Stromal cell of bone marrow (primary cell): ENCODE measurements at regions not wholly inside any gene's neighbourhood (a gene's known extent, or its start where the extent isn't known, plus 50 kb on each side); places are given as distances from the start of the nearest gene placed in this dataset.

Source experiments
- DNase-seq: peaks from one replicate; pipeline ENCODE4 v3.0.0-alpha.2; 2012; ENCODE audit warnings: low read depth

DNA sequence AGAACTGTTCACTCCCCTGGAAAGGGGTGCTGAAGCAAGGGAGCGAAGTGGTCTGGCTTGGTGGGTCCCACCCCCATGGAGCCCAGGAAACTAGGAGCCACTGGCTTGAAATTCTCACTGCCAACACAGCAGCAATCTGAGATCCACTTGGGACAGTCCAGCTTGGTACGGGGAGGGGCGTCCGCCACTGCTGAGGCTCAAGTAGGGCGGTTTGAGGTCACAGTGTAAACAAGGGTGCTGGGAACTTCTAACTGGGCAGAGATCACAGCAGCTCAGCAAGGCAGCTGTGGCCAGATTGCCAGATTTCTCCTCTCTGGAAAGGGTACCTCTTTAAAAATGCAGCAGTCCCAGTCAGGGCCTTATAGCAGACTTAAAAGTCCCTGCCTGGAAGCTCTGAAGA, 53.9 kb upstream of the GALNTL6 start:
- DNase-seq: no peak

DNA sequence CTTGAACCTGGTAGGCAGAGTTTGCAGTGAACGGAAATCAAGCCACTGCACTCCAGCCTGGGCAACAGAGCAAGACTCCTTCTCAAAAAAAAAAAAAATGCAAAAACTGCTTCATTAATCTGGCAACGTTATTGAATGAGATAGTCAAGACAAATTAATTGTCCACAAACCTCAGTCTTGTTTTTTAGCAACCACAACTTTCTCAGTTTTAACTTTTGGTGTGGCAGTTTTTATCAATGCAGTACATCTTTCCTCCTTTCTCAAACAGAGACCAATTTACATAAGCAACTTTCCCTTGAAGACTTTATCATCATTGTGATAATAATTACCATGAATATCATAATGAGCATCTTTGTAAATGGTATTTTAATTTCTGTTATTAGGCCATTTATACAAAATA, 61.7 kb upstream of the GALNTL6 start:
- DNase-seq: no peak

DNA sequence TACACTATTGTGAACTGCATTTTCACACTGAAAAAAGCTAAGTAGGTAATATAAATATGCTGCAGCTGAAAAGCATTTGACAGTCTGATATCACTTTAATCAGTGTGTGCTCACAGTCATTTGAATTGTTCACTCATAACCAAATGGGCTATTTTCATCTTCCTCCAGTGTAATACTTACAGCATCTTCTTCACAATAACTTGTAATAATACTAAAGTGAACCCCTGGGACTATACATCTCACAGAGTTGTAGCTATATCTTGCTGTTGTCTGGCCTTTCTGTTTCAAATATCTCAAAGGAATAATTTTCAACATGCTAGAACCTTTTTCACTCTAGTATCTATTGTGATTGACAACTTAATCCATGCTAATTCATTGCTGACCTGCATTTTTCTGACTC, 66.8 kb upstream of the GALNTL6 start:
- no peak for DNase-seq

DNA sequence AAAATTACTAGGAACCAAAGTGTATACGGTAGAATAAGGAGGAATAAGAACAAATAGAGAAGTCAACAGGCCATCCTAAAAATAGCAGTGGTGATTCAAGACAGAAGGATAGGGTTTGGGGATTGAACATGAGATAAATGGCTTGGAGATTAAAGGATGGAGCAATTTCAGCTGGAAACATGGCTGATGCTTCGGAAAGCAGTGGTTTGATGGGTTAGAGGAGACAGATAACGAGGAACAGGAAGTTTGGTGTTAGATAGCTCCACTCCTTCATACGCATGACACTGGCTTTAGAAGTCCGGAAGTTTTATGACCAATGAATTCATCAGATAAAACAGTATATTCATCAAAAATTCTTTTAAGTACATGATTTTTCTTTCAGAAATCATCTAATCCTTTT, 70.8 kb upstream of the GALNTL6 start:
- DNase-seq: no peak

DNA sequence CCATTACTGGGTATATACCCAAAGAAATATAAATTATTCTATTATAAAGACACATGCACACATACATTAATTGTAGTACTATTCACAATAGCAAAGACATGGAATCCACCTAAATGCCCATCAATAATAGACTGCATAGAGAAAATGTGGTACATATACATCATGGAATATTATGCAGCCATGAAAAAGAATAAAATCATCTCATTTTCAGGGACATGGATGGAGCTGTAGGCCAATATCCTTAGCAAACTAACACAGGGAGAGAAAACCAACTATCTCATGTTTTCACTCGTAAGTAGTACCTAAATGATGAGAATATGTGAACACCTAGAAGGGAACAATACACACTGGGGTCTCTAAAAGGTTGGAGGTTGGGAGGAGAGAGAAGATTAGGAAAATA, 86.0 kb upstream of the GALNTL6 start:
- DNase-seq: no peak

DNA sequence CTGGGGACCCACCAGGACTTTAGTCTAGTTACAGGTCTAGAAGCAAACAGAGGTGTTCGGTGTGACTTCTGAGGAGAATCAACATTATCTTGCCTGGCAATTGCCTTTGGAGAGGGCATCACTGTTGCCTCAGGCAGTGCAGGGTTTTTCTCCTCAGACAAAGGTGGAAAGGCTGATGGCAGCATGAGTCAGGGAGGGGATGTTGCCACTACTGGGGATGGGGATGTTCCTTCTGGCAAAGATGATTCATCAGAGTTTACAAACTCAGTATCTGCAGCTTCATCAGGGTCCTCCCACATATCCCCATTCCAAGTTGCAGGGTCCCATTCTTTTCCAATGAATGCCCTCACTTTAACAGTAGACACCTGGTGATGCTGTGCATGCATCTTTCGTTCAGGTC, 91.3 kb upstream of the GALNTL6 start:
- no peak for DNase-seq

DNA sequence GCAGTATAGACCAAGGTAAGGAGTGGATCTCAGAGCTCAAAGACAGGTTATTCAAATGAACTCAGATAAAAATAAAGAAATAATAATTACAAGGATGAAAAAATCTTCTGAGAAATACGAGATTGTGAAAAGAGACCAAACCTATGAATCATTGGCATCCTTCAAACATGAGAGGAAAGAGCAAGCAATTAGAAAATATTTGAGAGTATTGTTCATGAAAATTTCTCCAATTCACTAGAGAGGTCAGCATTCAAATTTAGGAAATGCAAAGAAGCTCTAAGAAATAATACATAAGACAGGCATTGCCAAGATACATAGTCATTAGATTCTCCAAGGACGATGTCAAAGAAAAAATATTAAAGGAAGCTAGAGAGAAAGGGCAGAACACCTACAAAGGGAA, 93.5 kb upstream of the GALNTL6 start:
- DNase-seq: no peak

DNA sequence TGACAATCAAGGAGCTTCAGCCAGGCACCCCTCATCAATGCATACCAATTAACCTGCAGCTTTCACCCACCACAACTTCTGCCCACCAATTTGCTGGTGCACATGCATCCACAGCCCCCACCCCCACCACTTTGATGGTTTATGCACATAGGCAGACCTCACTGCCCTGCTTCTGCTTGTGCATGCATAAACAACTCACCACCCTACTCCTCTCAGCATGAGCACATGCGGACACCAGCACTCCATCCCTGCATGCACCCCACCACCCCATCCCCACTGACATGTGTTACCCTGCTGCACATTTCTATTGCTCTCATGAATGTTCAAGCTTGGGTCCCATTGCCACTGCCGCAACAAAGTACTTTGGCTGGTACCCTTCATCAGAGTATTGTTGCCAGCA, 94.5 kb upstream of the GALNTL6 start:
- no peak for DNase-seq

DNA sequence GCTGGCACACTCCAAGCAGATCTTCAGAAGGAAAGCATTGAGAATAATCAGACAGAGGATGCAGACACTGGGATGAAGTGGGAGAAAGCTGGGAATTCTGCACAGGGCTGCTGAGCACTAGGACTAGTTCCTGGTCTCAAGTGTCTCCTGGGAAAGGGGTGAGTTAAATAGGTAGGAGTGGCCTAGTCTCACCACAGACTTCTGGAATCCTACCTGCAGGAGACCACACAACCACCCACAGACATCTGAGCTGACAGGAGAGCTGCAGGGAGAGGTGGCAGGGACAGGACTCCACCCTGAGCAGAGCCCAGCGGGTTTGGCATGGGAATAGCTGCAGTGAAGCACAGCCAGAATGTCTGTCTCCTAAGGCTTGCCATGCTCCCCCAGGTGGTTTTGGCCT, 95.1 kb upstream of the GALNTL6 start:
- no peak for DNase-seq

DNA sequence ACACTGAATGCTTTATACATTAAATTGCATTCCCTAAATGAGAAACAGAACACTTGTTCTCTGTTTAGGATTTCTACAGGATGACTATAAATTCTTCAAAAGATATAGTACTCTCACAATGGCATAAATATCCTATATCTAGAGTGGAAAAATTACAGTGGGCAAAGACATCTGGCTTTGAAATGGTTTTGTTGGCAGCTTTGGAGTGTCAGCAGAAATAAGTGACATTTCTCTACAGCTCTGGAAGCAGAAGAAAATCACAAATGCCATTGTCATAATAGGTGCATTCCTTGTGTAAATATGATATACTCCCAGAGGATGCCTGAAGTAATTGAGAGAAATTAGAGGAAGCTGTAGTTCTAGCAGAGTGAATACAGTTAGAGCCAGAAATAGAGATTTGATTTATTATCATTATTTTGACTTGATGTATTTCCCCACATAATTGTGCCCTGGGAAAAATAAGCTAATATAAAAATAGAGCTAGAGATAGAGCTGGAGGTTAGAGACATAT, 95.9 kb upstream of the GALNTL6 start:
- DNase-seq: no peak

DNA sequence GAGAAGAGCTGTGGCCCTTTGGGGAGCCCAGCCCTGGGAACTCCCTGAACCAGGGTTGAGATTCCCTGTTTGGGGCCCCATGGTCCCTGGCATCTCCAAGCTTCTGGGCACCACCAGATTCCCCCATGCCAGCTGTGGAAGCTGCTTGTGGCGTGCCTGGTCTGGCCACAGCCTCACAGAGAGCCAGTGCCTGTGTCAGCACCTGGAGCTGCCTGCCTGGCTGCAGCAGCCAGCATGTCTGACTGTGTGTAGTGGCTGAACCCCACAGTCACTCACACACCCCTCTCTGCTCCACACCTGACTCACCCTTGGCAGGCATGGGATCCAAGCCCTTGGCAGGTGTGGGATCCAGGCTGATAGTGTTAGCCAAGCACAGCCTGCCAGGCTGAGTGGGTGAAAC, 97.2 kb upstream of the GALNTL6 start:
- DNase-seq: no peak

DNA sequence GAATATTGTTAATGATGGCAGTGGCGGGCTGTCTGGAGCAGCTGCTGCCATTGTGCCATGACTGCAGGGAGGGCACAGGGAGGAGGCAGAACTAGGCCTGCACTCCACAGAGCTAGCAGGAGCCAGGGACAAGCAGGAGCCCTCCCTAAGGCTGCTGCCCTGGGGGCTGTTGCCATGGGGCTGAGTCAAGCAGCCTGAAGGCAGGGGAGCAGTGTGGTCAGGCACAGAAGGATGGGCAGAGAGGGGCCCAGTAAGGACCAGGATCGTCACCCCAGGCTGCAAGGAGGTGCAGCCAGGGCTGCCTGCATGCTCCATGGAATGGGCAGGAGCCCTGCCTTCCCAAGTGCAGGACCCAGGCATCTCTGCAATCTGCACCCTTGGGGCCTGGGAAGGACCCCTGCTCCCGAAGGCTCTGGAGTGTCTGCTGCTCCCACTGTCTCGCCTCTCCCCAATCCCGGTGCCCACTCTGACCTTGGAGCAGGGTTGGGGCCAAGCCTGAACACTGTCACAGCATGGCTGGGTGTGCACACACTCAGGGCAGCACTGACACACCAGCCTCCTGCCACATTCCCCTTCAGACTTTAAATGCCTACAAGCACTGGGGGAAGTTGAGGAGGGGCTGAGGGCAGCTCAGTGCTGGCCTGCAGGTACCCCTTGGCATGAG, 98.3 kb upstream of the GALNTL6 start:
- DNase-seq: no peak

DNA sequence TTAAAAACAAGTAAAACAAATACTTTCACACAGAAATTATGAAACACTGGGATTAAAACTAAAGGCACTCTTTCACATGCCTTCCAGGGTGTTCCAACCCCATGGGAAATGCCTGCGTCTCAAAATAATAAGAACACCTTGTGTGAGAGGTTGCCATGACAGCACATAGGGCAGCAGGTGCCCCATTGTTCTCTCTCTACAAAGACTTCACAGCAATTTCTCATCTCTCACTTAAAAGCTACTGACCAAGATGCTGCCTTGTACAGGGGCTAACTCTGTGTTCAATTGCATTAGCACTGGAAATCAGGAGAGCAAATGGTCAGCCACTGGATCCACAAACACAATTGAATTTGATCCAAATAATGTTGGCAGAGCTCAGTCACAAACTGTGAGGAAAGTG, 102.5 kb upstream of the GALNTL6 start:
- no peak for DNase-seq

DNA sequence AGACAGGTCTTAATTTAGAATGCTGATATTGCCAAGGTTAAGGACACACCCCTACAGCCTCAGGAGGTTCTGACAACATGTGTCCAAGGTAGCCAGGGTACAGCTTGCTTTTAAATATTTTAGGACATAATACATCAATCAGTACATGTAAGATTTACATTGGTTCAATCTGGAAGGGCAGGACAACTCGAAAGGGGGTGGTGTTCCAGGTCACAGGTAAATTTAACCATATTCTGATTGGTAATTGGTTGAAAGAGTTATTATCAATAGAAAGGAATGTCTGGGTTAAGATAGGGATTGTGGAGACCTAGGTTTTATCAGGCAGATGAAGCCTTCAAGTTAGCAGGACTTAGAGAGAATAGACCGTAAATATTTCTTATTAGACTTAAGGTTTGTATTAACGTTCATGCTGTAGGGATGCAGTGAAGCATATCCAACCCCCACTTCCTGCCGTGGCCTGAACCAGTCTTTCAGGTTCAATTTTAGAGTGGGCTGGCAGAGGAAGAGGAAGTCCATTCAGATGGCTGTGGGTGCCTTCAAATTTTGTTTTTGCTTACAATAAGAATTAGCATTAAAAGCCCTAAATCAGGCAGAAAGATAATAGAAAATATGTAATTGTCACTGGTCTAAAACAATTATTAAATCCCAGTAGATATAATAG, 136.5 kb upstream of the GALNTL6 start:
- DNase-seq: no peak

DNA sequence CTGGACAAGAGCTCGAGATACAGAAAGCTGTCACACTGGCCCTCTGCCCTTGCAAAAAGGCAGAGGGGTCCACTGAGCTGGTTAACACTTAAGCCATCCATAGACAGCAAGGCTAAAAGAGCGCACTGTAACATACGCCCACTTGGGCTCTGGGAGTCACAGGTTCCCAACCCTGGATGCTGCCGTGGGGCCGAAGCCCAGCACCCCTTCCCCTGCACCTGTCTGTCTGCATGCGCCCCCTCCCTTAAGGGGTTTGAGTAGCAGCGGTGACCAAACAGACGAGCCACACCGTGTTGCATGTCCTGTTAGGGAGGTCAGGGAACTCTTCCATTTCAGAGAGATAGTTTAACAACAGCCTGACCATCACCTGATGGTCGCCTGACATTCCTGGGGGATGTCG, 138.4 kb upstream of the GALNTL6 start:
- no peak for DNase-seq

DNA sequence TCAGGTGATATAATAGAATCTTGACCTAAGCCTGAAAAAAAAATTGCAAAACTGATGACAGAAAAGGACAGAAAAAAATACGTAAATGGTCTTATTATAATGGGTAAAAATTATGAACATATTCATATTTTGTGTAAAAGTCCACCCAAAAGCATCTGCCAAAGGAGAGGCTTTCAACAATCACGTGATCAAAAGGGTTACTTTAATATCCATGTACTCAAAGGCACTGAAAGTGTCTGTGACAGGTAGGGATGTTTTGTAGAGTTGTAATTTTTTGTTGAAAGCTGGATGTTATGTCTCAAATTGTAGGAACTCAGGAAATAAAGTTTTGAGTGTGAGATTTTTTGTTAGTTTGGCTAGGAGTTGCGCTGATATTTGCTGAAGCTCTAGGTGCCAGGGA, 144.8 kb upstream of the GALNTL6 start:
- DNase-seq: no peak

DNA sequence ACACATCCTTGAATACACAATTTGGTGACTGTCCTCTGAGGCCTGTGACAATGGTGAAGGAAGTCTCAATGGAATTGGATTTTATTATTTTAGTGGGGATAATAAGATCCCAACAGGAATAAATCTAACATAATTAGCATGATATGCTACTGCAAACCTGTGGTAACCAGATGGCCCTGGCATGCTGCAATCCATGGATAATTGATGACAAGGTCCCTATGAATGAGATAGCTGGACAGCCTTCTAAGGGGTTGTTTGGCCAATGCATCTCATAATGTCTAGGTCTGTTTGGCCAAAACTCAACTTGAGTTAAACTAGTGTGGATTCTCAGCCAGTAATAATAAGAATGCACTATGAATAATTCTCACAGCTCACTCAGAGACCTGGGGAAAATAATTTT, 145.3 kb upstream of the GALNTL6 start:
- DNase-seq: no peak

DNA sequence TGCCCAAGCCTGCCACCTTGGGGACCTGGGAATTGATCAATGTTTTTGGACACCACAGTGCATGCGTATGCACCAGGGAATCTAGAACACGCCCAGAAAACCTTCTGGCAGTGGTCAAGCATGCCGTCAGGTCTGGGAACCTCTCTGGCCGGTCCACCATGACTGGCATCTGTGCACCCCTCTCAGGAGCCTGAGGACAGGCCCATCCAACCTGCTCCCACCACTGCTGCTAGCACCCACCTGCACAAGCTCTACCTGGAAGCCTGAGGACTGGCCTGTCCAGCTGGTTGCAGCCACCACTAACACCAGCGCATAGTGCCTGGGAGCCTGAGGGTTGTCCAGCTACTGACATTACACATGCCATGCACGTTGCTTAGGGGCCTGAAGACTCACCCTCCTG, 162.1 kb upstream of the GALNTL6 start:
- DNase-seq: no peak

DNA sequence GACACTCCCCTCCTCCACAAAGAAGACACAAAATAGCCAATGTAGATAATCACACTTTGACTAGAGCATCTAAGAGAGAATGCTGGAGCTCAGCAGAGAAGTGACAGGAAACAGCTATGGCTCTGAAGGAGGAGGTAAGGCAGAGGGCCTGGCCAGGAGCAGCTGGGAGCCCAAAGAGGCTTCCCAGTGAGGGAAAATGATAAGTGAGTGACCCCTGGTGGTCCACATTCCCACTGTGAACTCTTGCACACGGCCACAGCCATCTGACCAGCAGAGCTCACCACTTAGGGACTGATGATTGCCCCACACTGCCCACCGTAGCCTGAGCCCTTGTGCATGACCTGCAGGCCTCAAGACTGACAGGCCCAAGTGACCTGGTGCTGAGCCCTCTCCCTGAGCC, 162.7 kb upstream of the GALNTL6 start:
- DNase-seq: no peak

DNA sequence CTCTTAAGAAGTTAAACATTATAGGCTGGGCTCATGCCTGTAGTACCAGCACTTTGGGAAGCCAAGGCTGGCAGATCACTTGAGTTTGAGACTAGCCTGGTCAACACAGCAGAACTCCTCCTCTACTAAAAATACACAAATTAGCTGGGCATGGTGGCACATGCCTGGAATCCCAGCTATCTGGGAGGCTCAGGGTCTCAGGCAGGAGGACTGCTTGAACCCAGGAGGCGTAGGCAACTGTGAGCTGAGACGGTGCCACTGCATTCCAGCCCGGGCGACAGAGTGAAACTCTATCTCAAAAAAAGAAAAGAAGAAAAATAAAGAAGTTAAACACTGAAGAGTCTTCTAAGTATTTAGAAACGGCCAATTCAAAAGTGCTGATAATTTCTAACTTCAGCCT, 164.3 kb upstream of the GALNTL6 start:
- DNase-seq: no peak

DNA sequence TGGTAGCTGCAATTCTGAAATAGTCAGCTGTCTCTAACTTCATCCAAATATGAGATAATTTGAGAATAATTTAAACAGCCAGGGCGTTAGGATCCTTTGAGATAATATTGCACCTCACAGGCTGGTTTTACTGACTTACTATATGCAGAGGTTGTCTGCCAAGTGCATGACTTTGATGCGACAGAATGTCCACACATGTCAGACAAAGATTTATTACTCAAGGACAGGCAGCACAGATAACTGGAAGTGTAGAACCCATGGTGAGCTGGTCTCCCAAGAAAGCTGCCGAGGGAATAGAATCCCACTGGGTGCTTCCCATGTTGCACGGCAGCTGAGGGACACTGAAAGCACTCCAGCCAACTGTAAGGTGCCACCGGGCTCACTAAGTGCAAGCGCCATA, 166.2 kb upstream of the GALNTL6 start:
- no peak for DNase-seq

DNA sequence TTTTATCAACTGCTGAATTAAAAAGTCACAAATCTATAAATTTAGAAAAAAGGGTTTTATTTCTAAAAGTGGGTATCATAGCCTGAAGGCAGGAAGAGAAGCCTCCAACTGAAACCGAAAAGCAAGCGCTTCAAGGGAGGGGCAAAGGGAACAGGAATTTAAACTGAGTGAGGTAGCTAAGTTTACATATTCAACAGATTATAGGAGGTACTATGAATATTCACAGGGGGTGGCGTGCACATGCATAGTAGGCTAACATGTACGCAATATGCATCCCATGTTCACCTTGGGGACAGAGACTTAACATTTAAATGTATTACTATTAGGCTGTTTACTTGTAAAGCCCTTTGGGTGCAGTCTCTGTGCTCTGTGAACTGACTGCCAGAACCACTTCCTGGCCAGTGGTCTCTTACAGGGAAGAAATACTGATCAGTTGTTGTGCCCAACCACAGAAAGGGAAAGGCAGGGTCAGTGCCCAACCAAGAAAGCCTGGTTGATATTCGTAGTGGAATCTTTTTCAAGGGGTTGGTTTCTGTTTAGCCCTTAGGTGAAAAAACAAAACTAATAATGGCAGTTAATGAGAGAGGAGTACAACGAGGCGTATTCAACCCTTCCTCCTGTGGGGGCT, 168.7 kb upstream of the GALNTL6 start:
- DNase-seq: no peak

DNA sequence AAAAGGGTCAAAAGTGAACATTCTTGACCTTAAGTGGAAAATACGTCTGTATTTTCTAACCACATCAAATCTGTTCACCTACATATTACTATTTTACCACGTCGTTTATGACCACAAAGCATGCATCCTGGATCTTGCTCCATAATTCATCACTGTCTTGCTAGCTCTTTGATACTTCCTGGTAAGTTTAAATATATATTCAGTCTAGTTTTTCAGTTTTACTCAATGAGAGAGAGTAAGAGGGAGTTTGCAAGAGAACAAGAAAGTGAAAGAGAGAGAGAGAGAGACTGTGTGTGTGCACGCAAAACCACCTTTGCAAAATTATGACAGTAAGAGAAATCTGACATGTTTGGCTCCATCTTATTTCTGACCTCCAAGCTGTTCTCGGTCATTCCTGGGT, 173.7 kb upstream of the GALNTL6 start:
- no peak for DNase-seq

DNA sequence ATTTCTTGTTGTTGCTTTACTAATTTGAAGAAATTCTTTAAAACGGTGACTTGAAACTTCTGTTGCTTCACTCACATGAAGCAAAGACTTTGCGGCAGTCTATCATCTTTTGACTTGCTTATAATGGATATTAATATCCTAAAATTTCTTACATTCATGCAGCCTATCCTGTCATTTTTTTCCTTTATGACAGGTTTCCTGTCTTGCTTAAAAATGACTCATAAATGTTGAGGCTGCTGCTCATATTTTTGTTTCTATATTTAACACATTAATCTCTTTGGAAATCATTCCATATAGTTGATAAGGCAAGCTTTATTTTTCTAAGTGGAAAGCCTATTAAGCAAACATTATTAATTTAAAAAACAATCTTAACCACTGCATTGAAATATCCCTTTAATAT, 176.6 kb upstream of the GALNTL6 start:
- DNase-seq: no peak
